ES-I3 (cell line): ENCODE measurements at regions not wholly inside any gene's neighbourhood (a gene's known extent, or its start where the extent isn't known, plus 50 kb on each side); places are given as distances from the start of the nearest gene placed in this dataset.

ENCODE experiments used
- H3K36me3 ChIP-seq: 2 replicates; pipeline ENCODE4 v1.6.1; 2013; ENCODE audit warnings: mild to moderate bottlenecking, low read length, control low read depth, moderate library complexity; ENCODE audit not compliant: insufficient read depth
- H3K4me1 ChIP-seq: 2 replicates; pipeline ENCODE4 v1.6.1; 2013; ENCODE audit warnings: mild to moderate bottlenecking, control low read depth, low read length; ENCODE audit not compliant: insufficient read depth
- H3K9ac ChIP-seq: 2 replicates; pipeline ENCODE4 v1.6.1; 2013; ENCODE audit warnings: low read depth, mild to moderate bottlenecking, low read length, moderate library complexity
- H3K9me3 ChIP-seq: 2 replicates; pipeline ENCODE4 v1.6.1; 2013; ENCODE audit warnings: mild to moderate bottlenecking, low read length, moderate library complexity; ENCODE audit not compliant: control insufficient read depth, insufficient read depth

GRCh38 chr9:84554069-84554664, 115.4 kb upstream of the NTRK2 start:
- Histone ChIP-seq H3K9ac (no peak overlapping the region), H3K4me1 (peaks cover 3% of the 10 kb centered on the region; the same call in 1 of the 2 replicates), H3K36me3 (no peaks in the 10 kb centered on the region)

DNA sequence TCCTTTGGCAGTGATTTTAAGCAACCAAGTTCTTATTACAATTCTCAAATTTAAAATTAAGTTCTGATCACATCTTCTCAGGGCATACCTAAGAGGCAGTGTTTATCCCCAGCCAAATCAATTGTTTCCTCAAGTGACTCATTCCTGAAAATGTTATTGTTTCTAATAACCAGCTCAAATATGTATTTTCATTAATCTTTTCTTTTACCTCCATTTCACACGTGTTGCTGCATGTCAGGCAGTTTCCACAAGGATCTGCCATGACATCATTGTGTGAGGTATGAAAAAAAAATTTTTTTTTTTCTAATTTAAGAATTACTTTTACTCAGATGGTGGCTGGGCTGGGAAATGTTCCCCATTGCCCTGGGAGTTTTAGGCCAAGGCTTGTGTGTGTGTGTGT, 113.0 kb upstream of the NTRK2 start:
- H3K36me3 ChIP-seq, result no peaks in the 10 kb centered on the region
- H3K4me1 ChIP-seq, result peaks cover 8% of the 10 kb centered on the region
- no peak overlapping the region for H3K9ac ChIP-seq
- H3K9me3 ChIP-seq, result no peaks in the 10 kb centered on the region

More at GRCh38 chr9:84554069-84554664, 115.4 kb upstream of the NTRK2 start:
- no peaks in the 10 kb centered on the region for H3K9me3 ChIP-seq

- Histone ChIP-seq H3K9me3 (no peaks in the 10 kb centered on the region), H3K9ac (no peak overlapping the region), H3K36me3 (no peaks in the 10 kb centered on the region), H3K4me1 (peaks cover 8% of the 10 kb centered on the region)
Measured at GRCh38 chr9:84557751-84558150, 111.8 kb upstream of the NTRK2 start.

DNA sequence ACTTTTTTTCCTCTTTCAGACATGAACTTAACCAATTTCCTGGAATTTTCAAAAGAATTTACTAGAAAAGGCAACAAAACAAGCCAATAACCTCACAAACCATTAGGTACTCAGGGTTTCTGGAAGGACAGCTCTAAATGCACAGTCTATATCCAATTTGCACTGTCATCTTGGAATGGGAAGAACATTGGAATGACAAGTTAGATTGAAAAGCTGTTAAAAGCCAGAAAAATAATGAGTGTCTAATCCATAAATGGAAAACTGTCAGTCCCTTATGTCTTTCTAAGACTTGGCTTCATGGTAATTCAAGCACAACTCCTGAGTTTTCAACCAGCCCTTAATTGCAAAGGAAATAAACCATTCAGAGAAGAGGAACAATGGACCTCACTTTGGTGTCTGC, 105.8 kb upstream of the NTRK2 start:
- Histone ChIP-seq H3K4me1 (peaks cover 5% of the 10 kb centered on the region; the same call in 1 of the 2 replicates), H3K9ac (no peak overlapping the region), H3K9me3 (no peaks in the 10 kb centered on the region), H3K36me3 (no peaks in the 10 kb centered on the region)

DNA sequence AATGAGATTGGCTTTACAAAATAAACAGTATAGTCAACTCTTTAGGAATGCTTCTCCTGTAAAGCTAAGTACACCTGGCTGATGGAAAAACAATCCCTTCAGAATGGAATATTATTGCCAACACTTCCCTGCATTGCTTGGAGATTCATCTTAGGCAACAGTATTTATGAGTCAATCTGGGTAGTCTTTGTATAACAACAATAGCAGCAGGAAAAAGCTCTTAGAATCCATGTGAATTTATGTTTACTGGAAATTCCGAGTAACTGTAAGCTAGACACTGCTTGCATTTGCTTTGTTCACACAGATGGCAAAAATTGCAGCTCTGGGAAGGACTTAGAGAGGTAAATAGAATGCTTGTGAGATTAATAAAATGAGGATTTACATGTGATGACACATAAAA, 101.7 kb upstream of the NTRK2 start:
- no peaks in the 10 kb centered on the region for H3K9me3 ChIP-seq
- H3K4me1 ChIP-seq, result peaks cover 5% of the 10 kb centered on the region
- H3K9ac ChIP-seq, result no peak overlapping the region
- H3K36me3 ChIP-seq, result no peaks in the 10 kb centered on the region

- H3K36me3 ChIP-seq, result no peaks in the 10 kb centered on the region
Measured at GRCh38 chr9:84570482-84571154, 98.9 kb upstream of the NTRK2 start.

DNA sequence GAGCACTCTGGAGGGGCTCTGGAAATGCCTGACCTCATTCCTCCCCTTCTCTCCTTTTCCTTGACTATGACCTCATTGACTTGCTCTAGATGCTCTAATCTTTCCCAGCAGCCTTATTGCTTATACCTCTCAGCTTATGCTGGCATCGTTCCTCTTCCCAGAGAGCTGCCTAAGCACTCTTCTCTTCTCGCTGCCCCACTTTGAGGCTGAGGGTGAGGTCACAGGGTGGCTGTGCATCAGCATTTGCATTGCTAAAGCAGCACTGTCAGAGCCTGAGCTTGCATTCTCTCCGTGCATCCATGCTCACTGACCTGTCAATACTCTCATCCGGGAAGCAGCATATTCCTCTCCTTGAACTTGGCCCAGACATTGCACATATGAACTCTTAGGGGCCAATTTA, 96.4 kb upstream of the NTRK2 start:
- H3K9ac ChIP-seq, result no peak overlapping the region
- H3K9me3 ChIP-seq, result no peaks in the 10 kb centered on the region
- peaks cover 21% of the 10 kb centered on the region for H3K4me1 ChIP-seq
- no peaks in the 10 kb centered on the region for H3K36me3 ChIP-seq

More at GRCh38 chr9:84570482-84571154, 98.9 kb upstream of the NTRK2 start:
- Histone ChIP-seq H3K9me3 (no peaks in the 10 kb centered on the region), H3K9ac (no peak overlapping the region), H3K4me1 (peaks cover 21% of the 10 kb centered on the region)

- Histone ChIP-seq H3K9me3 (no peaks in the 10 kb centered on the region), H3K4me1 (peaks cover 21% of the 10 kb centered on the region), H3K36me3 (no peaks in the 10 kb centered on the region), H3K9ac (no peak overlapping the region)
Measured at GRCh38 chr9:84575705-84576104, 93.8 kb upstream of the NTRK2 start.

- Histone ChIP-seq H3K9ac (no peak overlapping the region), H3K9me3 (no peaks in the 10 kb centered on the region), H3K36me3 (no peaks in the 10 kb centered on the region), H3K4me1 (no peaks in the 10 kb centered on the region)
Measured at GRCh38 chr9:84583866-84584265, 85.7 kb upstream of the NTRK2 start.

DNA sequence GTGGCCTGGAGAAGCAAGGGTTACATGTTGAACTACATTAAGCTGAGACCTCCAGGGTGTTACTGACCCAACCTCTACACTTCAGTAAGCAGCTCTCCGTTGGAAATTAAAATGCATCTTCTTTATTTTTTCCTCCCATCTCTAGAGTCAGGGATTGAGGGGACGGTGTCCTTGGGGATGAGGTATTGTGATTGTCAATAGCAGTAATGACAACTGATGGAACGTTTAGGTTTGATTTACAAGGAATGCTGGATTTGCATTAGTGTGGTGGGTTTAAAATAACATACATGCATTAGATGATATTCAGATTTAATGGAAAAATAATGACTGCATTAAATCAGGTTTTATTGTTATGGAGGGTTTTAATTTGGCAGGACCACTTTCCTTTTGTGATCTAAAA, 82.9 kb upstream of the NTRK2 start:
- Histone ChIP-seq H3K36me3 (no peaks in the 10 kb centered on the region), H3K9ac (no peak overlapping the region), H3K9me3 (no peaks in the 10 kb centered on the region), H3K4me1 (no peaks in the 10 kb centered on the region)

GRCh38 chr9:84587153-84587552, 82.4 kb upstream of the NTRK2 start:
- no peaks in the 10 kb centered on the region for H3K4me1 ChIP-seq
- H3K9me3 ChIP-seq, result no peaks in the 10 kb centered on the region
- H3K9ac ChIP-seq, result no peak overlapping the region
- H3K36me3 ChIP-seq, result no peaks in the 10 kb centered on the region

- Histone ChIP-seq H3K36me3 (no peaks in the 10 kb centered on the region), H3K9ac (no peak overlapping the region)
Measured at GRCh38 chr9:84589542-84589941, 80.0 kb upstream of the NTRK2 start.

DNA sequence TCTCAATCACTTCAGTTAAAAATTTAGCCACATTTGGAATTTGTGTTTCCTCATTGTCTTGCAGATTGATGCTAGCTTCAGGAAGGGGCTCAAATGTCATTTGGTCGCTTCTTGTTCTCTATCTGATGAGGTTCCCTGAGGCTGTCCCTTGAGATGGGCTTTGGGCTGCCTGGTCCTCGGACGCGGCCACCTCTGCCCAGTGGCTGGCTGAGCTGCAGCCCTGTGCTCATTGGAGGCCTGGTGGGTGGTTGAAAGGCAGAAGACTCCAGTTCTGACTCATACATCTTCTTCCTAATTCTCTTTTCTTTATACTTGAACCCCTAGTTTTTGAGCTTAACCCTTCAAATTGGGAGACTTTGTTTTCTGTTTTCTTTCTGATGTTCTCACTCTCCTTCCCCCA, 78.8 kb upstream of the NTRK2 start:
- Histone ChIP-seq H3K9me3 (no peaks in the 10 kb centered on the region), H3K4me1 (no peaks in the 10 kb centered on the region), H3K36me3 (no peaks in the 10 kb centered on the region), H3K9ac (no peak overlapping the region)

More at GRCh38 chr9:84589542-84589941, 80.0 kb upstream of the NTRK2 start:
- Histone ChIP-seq H3K9me3 (no peaks in the 10 kb centered on the region), H3K4me1 (no peaks in the 10 kb centered on the region)

GRCh38 chr9:84592918-84593317, 76.6 kb upstream of the NTRK2 start:
- no peaks in the 10 kb centered on the region for H3K9me3 ChIP-seq
- no peak overlapping the region for H3K9ac ChIP-seq
- no peaks in the 10 kb centered on the region for H3K36me3 ChIP-seq
- H3K4me1 ChIP-seq, result no peaks in the 10 kb centered on the region

GRCh38 chr9:84593352-84593751, 76.2 kb upstream of the NTRK2 start:
- no peaks in the 10 kb centered on the region for H3K9me3 ChIP-seq
- no peaks in the 10 kb centered on the region for H3K36me3 ChIP-seq
- H3K9ac ChIP-seq, result no peak overlapping the region
- no peaks in the 10 kb centered on the region for H3K4me1 ChIP-seq
